ENCODE measurements at regions not wholly inside any gene's neighbourhood (a gene's known extent, or its start where the extent isn't known, plus 50 kb on each side); places are given as distances from the start of the nearest gene placed in this dataset.

DNA sequence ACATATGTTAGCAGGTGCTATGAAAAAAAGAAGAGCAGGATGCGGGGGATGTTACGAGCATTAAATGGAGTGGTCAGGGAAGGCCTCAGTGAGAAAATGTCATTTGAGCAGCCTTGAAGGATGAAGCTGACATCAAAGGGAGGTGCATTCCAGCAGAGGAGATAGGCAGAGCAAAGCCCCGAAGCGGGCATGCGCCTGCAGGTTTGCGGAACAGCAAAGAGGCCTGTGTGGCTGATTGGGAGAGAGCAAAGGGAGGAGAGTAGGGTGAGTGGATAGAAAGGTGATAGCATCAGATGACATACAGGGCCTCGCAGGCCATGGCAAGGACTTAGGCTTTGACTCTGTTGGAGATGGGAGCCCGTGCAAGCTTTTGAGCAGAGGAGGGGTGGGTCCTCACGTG is 95.4 kb upstream of the GPR50 start:
- TF ChIP-seq POLR2AphosphoS5 (IDR thresholded peaks at IDR 0.05) (no peak), POLR2A (IDR thresholded peaks at IDR 0.05) (no peak), EP300 (IDR thresholded peaks at IDR 0.05) (no peak)
- TF ChIP-seq, protein P1, sequence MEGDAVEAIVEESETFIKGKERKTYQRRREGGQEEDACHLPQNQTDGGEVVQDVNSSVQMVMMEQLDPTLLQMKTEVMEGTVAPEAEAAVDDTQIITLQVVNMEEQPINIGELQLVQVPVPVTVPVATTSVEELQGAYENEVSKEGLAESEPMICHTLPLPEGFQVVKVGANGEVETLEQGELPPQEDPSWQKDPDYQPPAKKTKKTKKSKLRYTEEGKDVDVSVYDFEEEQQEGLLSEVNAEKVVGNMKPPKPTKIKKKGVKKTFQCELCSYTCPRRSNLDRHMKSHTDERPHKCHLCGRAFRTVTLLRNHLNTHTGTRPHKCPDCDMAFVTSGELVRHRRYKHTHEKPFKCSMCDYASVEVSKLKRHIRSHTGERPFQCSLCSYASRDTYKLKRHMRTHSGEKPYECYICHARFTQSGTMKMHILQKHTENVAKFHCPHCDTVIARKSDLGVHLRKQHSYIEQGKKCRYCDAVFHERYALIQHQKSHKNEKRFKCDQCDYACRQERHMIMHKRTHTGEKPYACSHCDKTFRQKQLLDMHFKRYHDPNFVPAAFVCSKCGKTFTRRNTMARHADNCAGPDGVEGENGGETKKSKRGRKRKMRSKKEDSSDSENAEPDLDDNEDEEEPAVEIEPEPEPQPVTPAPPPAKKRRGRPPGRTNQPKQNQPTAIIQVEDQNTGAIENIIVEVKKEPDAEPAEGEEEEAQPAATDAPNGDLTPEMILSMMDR (IDR thresholded peaks at IDR 0.05), result no peak

Data from upper lobe of left lung (tissue), 4 donors.